Neural cell (in vitro differentiated cells): ENCODE measurements at regions not wholly inside any gene's neighbourhood (a gene's known extent, or its start where the extent isn't known, plus 50 kb on each side); places are given as distances from the start of the nearest gene placed in this dataset.

ENCODE experiments used
- CTCF ChIP-seq: fragments of 450-650 bp; IDR thresholded peaks from 2 replicates; pipeline ENCODE4 v1.5.1; 2014; ENCODE audit warnings: antibody characterized with exemption, mild to moderate bottlenecking, moderate library complexity; ENCODE audit not compliant: poor library complexity, severe bottlenecking
- EP300 ChIP-seq: fragments of 450-650 bp; conservative IDR thresholded peaks from 2 replicates; pipeline ENCODE4 v1.6.1; 2014; ENCODE audit warnings: antibody characterized with exemption, mild to moderate bottlenecking, moderate library complexity; ENCODE audit not compliant: poor library complexity, severe bottlenecking
- EZH2 ChIP-seq: fragments of 200-600, 300-800 bp; shearing (Covaris generic), sonication (generic); IDR thresholded peaks from 2 replicates; pipeline ENCODE4 v1.6.1; 2014; ENCODE audit warnings: antibody characterized with exemption, low read length, borderline replicate concordance, mild to moderate bottlenecking; ENCODE audit not compliant: insufficient read depth, poor library complexity, severe bottlenecking
- RAD21 ChIP-seq: fragments of 450-650 bp; conservative IDR thresholded peaks from 2 replicates; pipeline ENCODE4 v1.6.1; 2014; ENCODE audit warnings: antibody characterized with exemption, mild to moderate bottlenecking, moderate library complexity
- TAF1 ChIP-seq: IDR thresholded peaks from 2 replicates; pipeline ENCODE4 v1.6.1; 2012; ENCODE audit warnings: low read depth

DNA sequence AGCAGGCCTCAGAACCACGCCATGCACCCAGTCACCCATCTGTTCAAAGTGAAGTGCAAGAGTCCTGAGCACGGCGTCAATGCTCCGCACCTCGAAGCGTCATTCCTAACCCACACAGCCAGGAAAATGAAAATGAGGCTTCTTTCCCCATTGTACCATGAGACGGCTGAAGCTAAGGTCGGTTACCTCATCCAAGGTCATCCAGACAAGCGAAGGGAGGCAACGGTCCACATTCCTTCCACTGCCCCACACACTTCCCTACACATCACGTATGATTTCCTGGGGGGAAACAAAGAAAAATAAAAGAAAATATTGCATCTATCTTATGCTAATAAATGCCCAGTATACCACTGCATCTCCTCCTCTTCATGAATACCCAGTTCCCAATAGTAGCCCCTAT is 113.5 kb upstream of the RAB6C start:
- TF ChIP-seq EP300 (no peak), CTCF (no peak), RAD21 (no peak), TAF1 (no peak), EZH2 (no peak)
